ENCODE measurements at regions not wholly inside any gene's neighbourhood (a gene's known extent, or its start where the extent isn't known, plus 50 kb on each side); places are given as distances from the start of the nearest gene placed in this dataset.

GRCh38 chr10:70993051-70993450, 104.7 kb upstream of the PCBD1 start:
- TF ChIP-seq CTCF (IDR thresholded peaks at IDR 0.05): no peak

- TF ChIP-seq CTCF (IDR thresholded peaks at IDR 0.05): no peak
Measured at GRCh38 chr10:70996549-70996948, 108.2 kb upstream of the PCBD1 start.

- TF ChIP-seq CTCF (IDR thresholded peaks at IDR 0.05): no peak
Measured at GRCh38 chr10:70997236-70997635, 108.9 kb upstream of the PCBD1 start.

- no peak for TF ChIP-seq CTCF (IDR thresholded peaks at IDR 0.05)
Measured at GRCh38 chr10:70998086-70998485, 109.7 kb upstream of the PCBD1 start.

GRCh38 chr10:71001470-71001869, 113.1 kb upstream of the PCBD1 start:
- TF ChIP-seq CTCF (IDR thresholded peaks at IDR 0.05): no peak

- no peak for TF ChIP-seq CTCF (IDR thresholded peaks at IDR 0.05)
Measured at GRCh38 chr10:71004176-71005075, 116.1 kb upstream of the PCBD1 start.

- no peak for TF ChIP-seq CTCF (IDR thresholded peaks at IDR 0.05)
Measured at GRCh38 chr10:71005337-71006305, 117.3 kb upstream of the PCBD1 start.
